ENCODE measurements at regions not wholly inside any gene's neighbourhood (a gene's known extent, or its start where the extent isn't known, plus 50 kb on each side); places are given as distances from the start of the nearest gene placed in this dataset.

- TF ChIP-seq POLR2AphosphoS5 (IDR thresholded peaks at IDR 0.05; ENCODE audit: low read depth, low read length) (no peak), POLR2A (IDR thresholded peaks at IDR 0.05; ENCODE audit: low read depth, low read length) (no peak)
Measured at GRCh38 chr17:65406552-65406951, 154.9 kb downstream of the AXIN2 start.

All from GM12891 (cell line).